NCI-H510A (cell line): ENCODE measurements at regions not wholly inside any gene's neighbourhood (a gene's known extent, or its start where the extent isn't known, plus 50 kb on each side); places are given as distances from the start of the nearest gene placed in this dataset.

Experiments used
- DNase-seq: peaks from one replicate; lab custom pipeline; 2025; lab: John Stamatoyannopoulos, UW

DNA sequence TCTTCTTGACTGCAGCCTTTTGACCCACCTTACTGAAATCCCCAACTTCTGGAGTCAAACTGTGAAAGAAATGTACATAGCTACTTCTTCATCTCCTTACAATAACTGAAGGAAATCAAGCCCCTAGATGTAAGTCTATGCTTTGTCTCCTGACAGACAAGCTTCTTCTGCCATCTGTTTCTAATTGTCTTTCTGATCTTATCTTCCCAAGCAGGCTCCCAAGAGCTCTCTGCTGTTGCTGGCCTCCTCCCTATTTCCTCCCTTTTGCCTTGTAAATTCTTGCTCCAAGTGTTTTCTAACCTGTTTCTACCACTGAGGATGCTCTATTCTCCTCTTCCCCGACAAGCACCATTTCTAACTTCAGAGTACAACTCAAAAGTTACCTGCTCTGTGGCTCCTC is 77.4 kb upstream of the OSR1 start:
- DNase-seq: no peak

DNA sequence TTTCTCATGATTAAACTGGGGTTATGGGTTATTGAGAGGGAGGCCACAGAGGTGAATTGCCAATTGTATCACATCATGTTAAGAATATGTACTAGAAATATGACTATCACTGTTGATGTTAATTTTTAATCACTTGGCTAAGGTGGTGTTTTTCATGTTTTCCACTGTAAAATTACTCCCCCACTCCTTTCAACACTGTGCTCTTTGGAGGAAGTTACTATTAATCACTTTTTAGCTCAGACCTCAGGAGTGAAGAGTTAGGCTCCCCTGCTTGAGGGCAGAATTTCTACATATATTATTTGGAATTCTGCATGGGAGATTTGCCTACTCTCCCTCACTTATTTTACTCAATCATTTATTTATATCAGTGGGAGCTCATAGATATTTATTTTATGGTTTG is 76.0 kb upstream of the OSR1 start:
- no peak for DNase-seq

DNA sequence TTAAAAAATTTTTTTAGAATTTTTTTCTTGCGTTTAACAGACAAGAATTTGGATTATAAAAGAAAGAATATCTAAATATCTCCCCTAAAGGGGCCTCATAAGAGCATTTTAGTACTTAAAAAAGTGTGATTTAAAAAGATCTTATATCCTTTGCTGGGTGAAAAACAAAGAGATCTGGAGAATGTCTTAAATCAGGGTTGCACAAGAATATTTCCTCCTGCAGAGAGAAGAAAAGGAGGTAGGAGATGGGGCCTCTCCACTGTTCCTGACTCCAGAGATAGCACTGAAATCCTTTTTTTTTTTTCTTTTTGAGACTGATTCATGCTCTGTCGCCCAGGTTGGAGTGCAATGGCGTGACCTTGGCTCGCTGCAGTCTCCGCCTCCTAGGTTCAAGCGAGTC is 68.5 kb upstream of the OSR1 start:
- no peak for DNase-seq

DNA sequence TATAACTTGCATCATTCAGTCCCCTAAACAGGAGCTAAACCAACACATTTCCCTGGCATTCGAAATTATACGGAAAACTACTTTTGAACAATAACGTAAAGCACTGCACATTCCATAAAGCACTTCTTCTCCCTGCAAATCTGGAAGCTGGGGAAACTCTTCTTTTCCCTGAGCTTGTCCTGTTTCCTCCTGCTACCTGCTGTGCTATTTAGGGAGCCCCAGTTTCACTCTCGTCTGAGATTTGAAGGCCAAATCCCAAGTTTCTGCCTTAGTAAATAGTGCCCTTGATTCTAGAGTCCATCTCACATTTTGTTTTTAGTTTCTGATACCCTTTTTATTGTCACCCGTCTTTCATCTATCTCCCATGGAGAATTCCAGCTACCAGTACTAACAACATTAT is 67.7 kb upstream of the OSR1 start:
- DNase-seq: no peak

DNA sequence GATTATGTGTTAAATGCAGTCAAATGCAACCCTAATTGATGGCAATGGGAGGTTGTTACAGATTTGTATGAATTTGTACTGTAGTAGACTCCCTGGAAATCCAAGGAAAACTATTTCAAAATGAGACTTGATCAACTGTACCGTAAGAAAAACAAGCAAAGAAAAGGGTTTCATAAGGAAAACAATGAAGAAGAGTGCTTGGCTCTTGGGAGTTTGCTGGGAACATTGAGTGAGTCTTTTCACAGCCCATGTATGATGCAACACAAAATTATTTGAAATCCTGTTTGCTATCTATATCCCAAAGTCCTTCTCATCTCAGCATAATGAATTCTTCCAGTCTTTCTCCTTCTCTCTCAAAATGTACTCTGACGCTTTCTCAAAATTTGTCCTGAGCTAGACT is 67.0 kb upstream of the OSR1 start:
- no peak for DNase-seq

DNA sequence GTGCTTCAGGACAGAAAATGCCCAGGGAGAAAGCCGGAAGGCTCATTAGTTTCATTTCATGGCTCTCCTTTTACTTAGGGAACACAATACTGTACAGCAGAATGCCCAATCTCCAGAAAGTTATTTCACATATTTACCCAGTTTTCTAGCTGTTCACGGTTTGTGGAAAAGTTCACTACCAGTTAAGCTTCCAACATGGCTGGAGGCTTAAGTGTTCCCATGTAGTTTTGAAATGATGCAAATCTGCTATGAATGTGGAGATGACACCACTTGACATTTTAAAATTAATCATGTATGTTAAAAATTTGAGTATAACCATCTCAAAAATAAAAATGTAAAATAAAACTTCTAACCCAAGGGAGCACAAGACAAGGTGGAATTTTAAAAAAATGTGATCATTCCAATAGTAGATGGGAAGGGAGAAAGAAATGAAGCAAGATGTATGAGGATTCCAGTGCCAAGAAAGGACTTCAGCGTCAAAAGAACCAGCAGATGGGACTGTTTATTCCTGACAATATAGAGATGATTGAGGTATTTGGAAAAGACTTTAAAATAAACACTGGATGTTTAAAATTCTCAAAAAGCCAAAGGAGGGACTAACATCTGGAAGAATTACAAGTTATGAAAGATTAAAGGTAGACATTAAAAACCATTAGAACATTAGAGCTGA is 60.9 kb upstream of the OSR1 start:
- no peak for DNase-seq

DNA sequence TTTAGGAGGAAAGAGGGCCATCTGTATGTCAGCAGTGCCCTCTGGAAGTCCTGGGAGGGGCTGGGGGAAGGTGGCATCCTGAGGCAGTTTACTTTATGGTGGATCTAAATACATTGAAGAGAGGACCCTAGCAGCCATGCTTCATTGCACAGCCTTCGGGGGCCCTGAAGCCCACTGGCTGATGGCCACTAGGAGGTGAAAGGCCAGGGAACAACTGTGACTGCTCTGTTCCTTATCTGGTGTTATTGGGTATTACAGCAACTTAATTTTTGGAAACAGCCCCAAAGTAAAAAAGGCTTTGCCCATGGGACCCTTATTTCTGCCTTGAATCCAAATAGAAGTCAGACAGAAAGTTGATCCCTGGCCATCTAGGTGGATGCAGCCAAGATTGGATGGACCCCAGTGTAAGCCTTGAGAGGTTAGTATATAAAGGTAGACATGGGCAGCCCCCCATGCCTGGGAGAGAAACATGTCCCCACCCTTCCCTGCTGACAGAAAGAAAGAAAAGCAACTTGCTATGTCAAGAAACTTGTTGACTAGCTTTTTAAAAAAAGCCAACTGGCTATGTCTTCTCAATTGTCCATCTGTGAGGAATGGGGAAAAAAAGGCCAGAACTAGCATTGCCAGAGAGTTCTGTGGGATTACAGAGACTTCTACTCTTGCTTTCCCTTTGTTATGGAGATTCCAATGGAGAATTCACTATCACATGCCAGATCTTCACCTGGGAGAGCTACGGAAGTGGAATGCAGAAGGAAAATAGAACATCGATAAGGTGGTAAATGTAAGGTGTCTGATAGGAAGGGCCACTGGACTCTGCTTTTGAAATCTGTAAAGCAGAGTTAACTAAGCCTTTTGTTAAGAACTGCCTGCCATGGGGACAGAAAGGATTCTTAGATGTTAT is 58.6 kb upstream of the OSR1 start:
- DNase-seq: no peak

DNA sequence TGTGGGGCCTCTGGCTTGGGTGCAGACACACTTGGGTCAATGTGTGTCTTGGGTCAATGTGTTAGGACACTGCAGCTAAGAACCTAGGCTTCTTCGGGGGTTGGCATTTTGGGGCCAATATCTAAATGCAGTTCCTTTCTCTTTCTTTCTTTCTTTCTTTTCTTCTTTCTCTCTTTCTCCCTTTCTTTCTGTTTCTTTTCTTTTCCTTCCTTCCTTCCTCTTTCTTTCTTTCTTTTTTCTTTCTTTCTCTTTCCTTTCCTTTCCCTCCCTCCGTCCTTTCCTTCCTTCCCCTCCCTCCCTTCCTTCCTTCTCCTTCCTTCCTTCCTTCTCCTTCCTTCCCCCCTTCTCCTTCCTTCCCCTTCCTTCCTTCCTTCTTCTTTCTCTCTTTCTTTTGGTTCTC is 57.7 kb upstream of the OSR1 start:
- no peak for DNase-seq

DNA sequence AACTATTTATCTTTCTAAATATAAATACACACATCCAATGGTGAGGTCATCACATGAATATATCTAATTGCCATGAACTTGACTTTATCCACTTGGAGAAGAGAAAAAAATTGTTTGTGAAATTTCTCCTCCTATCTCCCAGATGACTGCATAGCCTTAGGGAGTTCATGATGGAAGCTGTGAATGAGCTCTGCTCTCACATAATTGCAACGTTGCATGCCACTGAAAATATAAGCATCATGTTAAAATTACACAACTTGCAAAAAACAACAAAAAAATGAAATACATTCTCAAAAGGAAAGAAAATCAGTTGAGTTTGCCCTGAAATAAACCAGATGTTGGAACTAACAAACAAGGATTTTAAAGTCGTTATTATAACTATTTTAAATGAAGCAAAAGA is 50.6 kb upstream of the OSR1 start:
- DNase-seq: no peak

DNA sequence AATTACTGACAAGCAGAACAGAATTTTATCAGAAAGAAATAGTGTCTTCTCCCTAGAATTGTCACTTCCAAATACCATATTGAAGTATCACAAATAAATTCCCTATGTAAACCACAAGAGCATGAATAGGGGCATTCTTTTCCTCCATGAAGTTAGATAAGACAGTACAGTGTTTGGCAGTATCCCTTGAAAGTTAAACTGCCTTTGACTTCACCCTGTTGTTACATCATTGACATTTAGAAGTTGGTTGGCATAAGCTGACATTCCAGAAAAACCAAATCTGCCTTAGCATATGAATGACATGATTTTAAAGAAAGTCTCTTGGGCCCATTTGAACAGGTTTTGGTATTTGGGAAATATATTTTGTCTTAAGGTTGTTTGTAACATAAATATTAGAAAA is 50.2 kb upstream of the OSR1 start:
- no peak for DNase-seq
